ENCODE measurements at regions not wholly inside any gene's neighbourhood (a gene's known extent, or its start where the extent isn't known, plus 50 kb on each side); places are given as distances from the start of the nearest gene placed in this dataset.
"Not testable (repeated sequence)": the region's sequence is repeated elsewhere in the genome, so short reads cannot be mapped to it uniquely, and the experiment has no call there.

- Histone ChIP-seq H3K9ac (ENCODE audit: low read depth, low read length) (no peak overlapping the region), H3K4me1 (ENCODE audit: insufficient read depth, low read length) (no peaks in the 10 kb centered on the region)
- 96% methylated on average over 4 of the region's 5 CpGs for WGBS
These were observed 444.0 kb downstream of the PTPRC start for GRCh38 chr1:199082778-199083389.

GRCh38 chr1:199083680-199084079 is 444.8 kb downstream of the PTPRC start:
- H3K4me3 ChIP-seq (ENCODE audit: low read length): no peak overlapping the region
- H3K27me3 ChIP-seq (ENCODE audit: insufficient read depth, low read length): no peaks in the 10 kb centered on the region
- no peaks in the 10 kb centered on the region for H3K9me3 ChIP-seq (ENCODE audit: insufficient read depth, low read depth, low read length)
- no peaks in the 10 kb centered on the region for H3K36me3 ChIP-seq (ENCODE audit: insufficient read depth, low read length)
- H3K27ac ChIP-seq (ENCODE audit: low read depth, low read length): no peak overlapping the region
- no peak overlapping the region for H3K9ac ChIP-seq (ENCODE audit: low read depth, low read length)
- no peaks in the 10 kb centered on the region for H3K4me1 ChIP-seq (ENCODE audit: insufficient read depth, low read length)

More at GRCh38 chr1:199082778-199083389, 444.0 kb downstream of the PTPRC start:
- H3K36me3 ChIP-seq (ENCODE audit: insufficient read depth, low read length): no peaks in the 10 kb centered on the region
- H3K4me3 ChIP-seq (ENCODE audit: low read length): no peak overlapping the region
- no peak overlapping the region for H3K27ac ChIP-seq (ENCODE audit: low read depth, low read length)
- H3K27me3 ChIP-seq (ENCODE audit: insufficient read depth, low read length): no peaks in the 10 kb centered on the region
- no peaks in the 10 kb centered on the region for H3K9me3 ChIP-seq (ENCODE audit: insufficient read depth, low read depth, low read length)

DNA sequence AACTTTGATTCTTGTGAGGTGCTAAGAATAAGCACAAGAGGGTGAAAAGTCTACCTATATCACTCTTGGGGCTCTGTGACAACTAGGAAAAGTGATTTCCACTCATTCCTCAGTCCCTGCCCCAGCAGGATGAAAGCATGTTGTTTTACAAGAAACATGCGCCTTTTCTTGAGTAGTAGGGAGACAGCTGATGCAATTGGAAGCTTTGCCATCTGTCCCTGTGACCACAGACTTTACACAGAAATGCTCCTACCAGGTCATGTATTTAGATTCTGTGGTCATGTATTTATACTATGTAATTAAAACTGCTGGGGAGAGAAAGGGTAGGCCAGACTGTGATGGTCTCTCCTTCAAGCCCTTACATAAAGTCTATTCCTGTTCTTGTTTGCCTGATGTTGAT is 445.5 kb downstream of the PTPRC start:
- H3K9me3 ChIP-seq (ENCODE audit: insufficient read depth, low read depth, low read length): no peaks in the 10 kb centered on the region
- WGBS: 100% methylated on average over 1 of the region's 1 CpG
- H3K36me3 ChIP-seq (ENCODE audit: insufficient read depth, low read length): no peaks in the 10 kb centered on the region
- H3K4me3 ChIP-seq (ENCODE audit: low read length): no peak overlapping the region
- H3K4me1 ChIP-seq (ENCODE audit: insufficient read depth, low read length): no peaks in the 10 kb centered on the region
- no peak overlapping the region for H3K27ac ChIP-seq (ENCODE audit: low read depth, low read length)
- H3K27me3 ChIP-seq (ENCODE audit: insufficient read depth, low read length): no peaks in the 10 kb centered on the region
- H3K9ac ChIP-seq (ENCODE audit: low read depth, low read length): no peak overlapping the region

GRCh38 chr1:199085903-199086302 is 447.1 kb downstream of the PTPRC start:
- no peaks in the 10 kb centered on the region for H3K27me3 ChIP-seq (ENCODE audit: insufficient read depth, low read length)
- 95% methylated on average over 4 of the region's 4 CpGs for WGBS
- no peak overlapping the region for H3K27ac ChIP-seq (ENCODE audit: low read depth, low read length)
- H3K4me1 ChIP-seq (ENCODE audit: insufficient read depth, low read length): no peaks in the 10 kb centered on the region
- H3K36me3 ChIP-seq (ENCODE audit: insufficient read depth, low read length): no peaks in the 10 kb centered on the region
- H3K9ac ChIP-seq (ENCODE audit: low read depth, low read length): no peak overlapping the region
- no peak overlapping the region for H3K4me3 ChIP-seq (ENCODE audit: low read length)
- no peaks in the 10 kb centered on the region for H3K9me3 ChIP-seq (ENCODE audit: insufficient read depth, low read depth, low read length)

DNA sequence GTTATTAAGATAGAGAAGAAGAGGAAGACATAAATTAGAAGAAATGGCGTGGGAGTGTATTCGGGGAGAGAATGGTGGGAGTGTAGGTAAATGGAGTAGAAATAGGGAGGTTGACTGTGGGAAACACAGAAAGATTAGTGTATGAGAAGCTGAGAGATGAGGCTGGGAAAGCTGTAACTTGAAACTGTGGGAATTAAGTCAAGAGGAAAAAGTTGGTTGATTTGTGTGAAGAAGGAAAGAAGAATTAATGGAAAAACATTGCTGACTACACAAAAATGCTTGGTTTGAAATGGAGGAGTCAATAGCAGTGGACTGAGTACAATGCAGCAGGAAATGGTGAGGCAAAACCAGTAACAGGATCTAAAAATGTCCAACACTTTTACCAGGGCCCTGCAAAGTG is 448.3 kb downstream of the PTPRC start:
- H3K27ac ChIP-seq (ENCODE audit: low read depth, low read length): no peak overlapping the region
- no peaks in the 10 kb centered on the region for H3K4me1 ChIP-seq (ENCODE audit: insufficient read depth, low read length)
- H3K9me3 ChIP-seq (ENCODE audit: insufficient read depth, low read depth, low read length): no peaks in the 10 kb centered on the region
- no peak overlapping the region for H3K4me3 ChIP-seq (ENCODE audit: low read length)
- no peaks in the 10 kb centered on the region for H3K36me3 ChIP-seq (ENCODE audit: insufficient read depth, low read length)
- H3K27me3 ChIP-seq (ENCODE audit: insufficient read depth, low read length): no peaks in the 10 kb centered on the region
- H3K9ac ChIP-seq (ENCODE audit: low read depth, low read length): no peak overlapping the region
- 93% methylated on average over 2 of the region's 2 CpGs for WGBS

GRCh38 chr1:199089393-199090122 is 450.7 kb downstream of the PTPRC start:
- no peak overlapping the region for H3K4me3 ChIP-seq (ENCODE audit: low read length)
- H3K27me3 ChIP-seq (ENCODE audit: insufficient read depth, low read length): no peaks in the 10 kb centered on the region
- H3K27ac ChIP-seq (ENCODE audit: low read depth, low read length): no peak overlapping the region
- no peaks in the 10 kb centered on the region for H3K4me1 ChIP-seq (ENCODE audit: insufficient read depth, low read length)
- 100% methylated on average over 1 of the region's 3 CpGs for WGBS
- H3K9ac ChIP-seq (ENCODE audit: low read depth, low read length): no peak overlapping the region
- no peaks in the 10 kb centered on the region for H3K36me3 ChIP-seq (ENCODE audit: insufficient read depth, low read length)
- H3K9me3 ChIP-seq (ENCODE audit: insufficient read depth, low read depth, low read length): no peaks in the 10 kb centered on the region

DNA sequence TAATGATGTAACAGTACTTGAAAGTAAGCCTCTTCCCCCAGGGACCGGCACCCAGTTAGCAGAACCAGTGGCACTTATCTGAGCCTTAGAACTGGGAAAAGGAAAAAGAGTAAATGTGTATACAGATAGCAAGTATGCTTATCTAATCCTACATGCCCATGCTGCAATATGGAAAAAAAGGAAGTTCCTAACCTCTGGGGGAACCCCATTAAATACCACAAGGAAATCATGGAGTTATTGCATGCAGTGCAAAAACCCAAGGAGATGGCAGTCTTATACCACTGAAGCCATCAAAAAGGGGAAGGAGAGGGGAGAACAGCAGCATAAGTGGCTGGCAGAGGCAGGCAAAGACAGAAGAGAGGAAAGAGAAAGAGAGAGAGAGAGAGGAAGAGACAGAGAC is 456.8 kb downstream of the PTPRC start:
- H3K36me3 ChIP-seq (ENCODE audit: insufficient read depth, low read length); H3K27me3 ChIP-seq (ENCODE audit: insufficient read depth, low read length); H3K4me3 ChIP-seq (ENCODE audit: low read length); H3K9me3 ChIP-seq (ENCODE audit: insufficient read depth, low read depth, low read length); H3K9ac ChIP-seq (ENCODE audit: low read depth, low read length); H3K27ac ChIP-seq (ENCODE audit: low read depth, low read length); H3K4me1 ChIP-seq (ENCODE audit: insufficient read depth, low read length): not testable (repeated sequence)
- WGBS: 93% methylated on average over 1 of the region's 1 CpG

GRCh38 chr1:199096591-199096990 is 457.8 kb downstream of the PTPRC start:
- WGBS: 96% methylated on average over 5 of the region's 6 CpGs
- H3K36me3 ChIP-seq (ENCODE audit: insufficient read depth, low read length): no peaks in the 10 kb centered on the region
- H3K9ac ChIP-seq (ENCODE audit: low read depth, low read length): no peak overlapping the region
- H3K9me3 ChIP-seq (ENCODE audit: insufficient read depth, low read depth, low read length): no peaks in the 10 kb centered on the region
- no peak overlapping the region for H3K27ac ChIP-seq (ENCODE audit: low read depth, low read length)
- no peaks in the 10 kb centered on the region for H3K27me3 ChIP-seq (ENCODE audit: insufficient read depth, low read length)
- no peak overlapping the region for H3K4me3 ChIP-seq (ENCODE audit: low read length)
- H3K4me1 ChIP-seq (ENCODE audit: insufficient read depth, low read length): no peaks in the 10 kb centered on the region

DNA sequence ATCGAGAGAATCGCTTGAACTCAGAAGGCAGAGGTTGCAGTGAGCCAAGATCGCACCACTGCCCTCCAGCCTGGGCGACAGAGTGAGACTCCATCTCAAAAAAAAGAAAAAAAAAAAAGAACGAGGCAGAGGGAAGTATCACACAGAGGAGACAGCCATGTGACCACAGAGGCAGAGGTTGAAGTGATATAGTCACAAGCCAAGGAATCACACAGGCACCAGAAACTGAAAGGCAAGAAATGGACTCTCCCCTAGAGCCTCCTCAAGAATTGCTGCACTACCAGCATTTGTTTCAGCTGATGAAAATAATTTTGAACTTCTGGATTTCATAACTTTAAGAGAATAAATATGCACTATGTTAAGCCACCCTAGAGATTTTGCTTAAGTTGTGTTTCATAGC is 459.6 kb downstream of the PTPRC start:
- Histone ChIP-seq H3K9me3 (ENCODE audit: insufficient read depth, low read depth, low read length) (no peaks in the 10 kb centered on the region), H3K4me1 (ENCODE audit: insufficient read depth, low read length) (no peaks in the 10 kb centered on the region)
- WGBS: 94% methylated on average over 5 of the region's 5 CpGs

GRCh38 chr1:199101139-199101538 is 462.3 kb downstream of the PTPRC start:
- H3K27ac ChIP-seq (ENCODE audit: low read depth, low read length): no peak overlapping the region
- WGBS: 95% methylated on average over 5 of the region's 5 CpGs
- no peak overlapping the region for H3K4me3 ChIP-seq (ENCODE audit: low read length)
- peaks cover 1% of the 10 kb centered on the region; the same call in 1 of the 2 replicates for H3K9me3 ChIP-seq (ENCODE audit: insufficient read depth, low read depth, low read length)
- no peaks in the 10 kb centered on the region for H3K27me3 ChIP-seq (ENCODE audit: insufficient read depth, low read length)
- no peaks in the 10 kb centered on the region for H3K36me3 ChIP-seq (ENCODE audit: insufficient read depth, low read length)
- H3K4me1 ChIP-seq (ENCODE audit: insufficient read depth, low read length): no peaks in the 10 kb centered on the region
- H3K9ac ChIP-seq (ENCODE audit: low read depth, low read length): no peak overlapping the region

More for the DNA sequence above, 459.6 kb downstream of the PTPRC start:
- H3K27ac ChIP-seq (ENCODE audit: low read depth, low read length): no peak overlapping the region
- no peak overlapping the region for H3K4me3 ChIP-seq (ENCODE audit: low read length)
- no peaks in the 10 kb centered on the region for H3K36me3 ChIP-seq (ENCODE audit: insufficient read depth, low read length)
- H3K9ac ChIP-seq (ENCODE audit: low read depth, low read length): no peak overlapping the region
- no peaks in the 10 kb centered on the region for H3K27me3 ChIP-seq (ENCODE audit: insufficient read depth, low read length)

DNA sequence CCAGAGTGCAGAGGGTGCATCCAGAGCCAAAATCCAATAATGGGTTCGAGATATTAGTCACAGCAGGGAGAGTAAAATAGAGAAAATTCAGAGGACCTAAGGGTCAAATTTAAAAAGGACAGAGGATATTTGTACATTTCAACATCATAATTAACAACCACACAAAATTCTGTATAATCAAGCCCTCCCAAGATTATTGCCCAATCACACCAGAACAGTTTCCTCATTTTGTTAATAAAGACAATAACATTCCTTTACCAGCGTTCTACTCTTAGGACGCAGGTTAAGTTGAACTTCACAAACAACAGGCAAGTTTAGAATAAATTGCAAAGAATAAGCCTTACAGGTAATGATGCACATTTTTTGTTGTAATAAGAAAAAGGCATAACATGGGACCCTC is 462.8 kb downstream of the PTPRC start:
- Histone ChIP-seq H3K4me3 (ENCODE audit: low read length) (no peak overlapping the region), H3K36me3 (ENCODE audit: insufficient read depth, low read length) (no peaks in the 10 kb centered on the region), H3K9ac (ENCODE audit: low read depth, low read length) (no peak overlapping the region), H3K9me3 (ENCODE audit: insufficient read depth, low read depth, low read length) (peaks cover 6% of the 10 kb centered on the region; the same call in 1 of the 2 replicates), H3K4me1 (ENCODE audit: insufficient read depth, low read length) (no peaks in the 10 kb centered on the region), H3K27me3 (ENCODE audit: insufficient read depth, low read length) (no peaks in the 10 kb centered on the region), H3K27ac (ENCODE audit: low read depth, low read length) (no peak overlapping the region)
- 96% methylated on average over 3 of the region's 3 CpGs for WGBS

Data from HUES64 (cell line).